ENCODE measurements at regions not wholly inside any gene's neighbourhood (a gene's known extent, or its start where the extent isn't known, plus 50 kb on each side); places are given as distances from the start of the nearest gene placed in this dataset.

GRCh38 chr20:50301165-50301564, 110.5 kb downstream of the CEBPB start:
- no peak for TF ChIP-seq ZNF263 (CRISPR knock-in tag; IDR thresholded peaks at IDR 0.05; ENCODE audit: low read depth)
- TF ChIP-seq, protein P1, sequence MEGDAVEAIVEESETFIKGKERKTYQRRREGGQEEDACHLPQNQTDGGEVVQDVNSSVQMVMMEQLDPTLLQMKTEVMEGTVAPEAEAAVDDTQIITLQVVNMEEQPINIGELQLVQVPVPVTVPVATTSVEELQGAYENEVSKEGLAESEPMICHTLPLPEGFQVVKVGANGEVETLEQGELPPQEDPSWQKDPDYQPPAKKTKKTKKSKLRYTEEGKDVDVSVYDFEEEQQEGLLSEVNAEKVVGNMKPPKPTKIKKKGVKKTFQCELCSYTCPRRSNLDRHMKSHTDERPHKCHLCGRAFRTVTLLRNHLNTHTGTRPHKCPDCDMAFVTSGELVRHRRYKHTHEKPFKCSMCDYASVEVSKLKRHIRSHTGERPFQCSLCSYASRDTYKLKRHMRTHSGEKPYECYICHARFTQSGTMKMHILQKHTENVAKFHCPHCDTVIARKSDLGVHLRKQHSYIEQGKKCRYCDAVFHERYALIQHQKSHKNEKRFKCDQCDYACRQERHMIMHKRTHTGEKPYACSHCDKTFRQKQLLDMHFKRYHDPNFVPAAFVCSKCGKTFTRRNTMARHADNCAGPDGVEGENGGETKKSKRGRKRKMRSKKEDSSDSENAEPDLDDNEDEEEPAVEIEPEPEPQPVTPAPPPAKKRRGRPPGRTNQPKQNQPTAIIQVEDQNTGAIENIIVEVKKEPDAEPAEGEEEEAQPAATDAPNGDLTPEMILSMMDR (IDR thresholded peaks at IDR 0.05): no peak
- TF ChIP-seq CREM (CRISPR knock-in tag; IDR thresholded peaks at IDR 0.05): no peak
- TF ChIP-seq ZBTB21 (CRISPR knock-in tag; IDR thresholded peaks at IDR 0.05; ENCODE audit: borderline replicate concordance): no peak
- no peak for TF ChIP-seq CREB1 (CRISPR knock-in tag; IDR thresholded peaks at IDR 0.05)

All from WTC11 (cell line).